ENCODE measurements at regions not wholly inside any gene's neighbourhood (a gene's known extent, or its start where the extent isn't known, plus 50 kb on each side); places are given as distances from the start of the nearest gene placed in this dataset.
"Not testable (repeated sequence)": the region's sequence is repeated elsewhere in the genome, so short reads cannot be mapped to it uniquely, and the experiment has no call there.

GRCh38 chr7:97298561-97298960 lies 181.1 kb downstream of the SDHAF3 start:
- intact Hi-C loops (cut with micrococcal nuclease), result no loop called here
- H3K27me3 Mint-ChIP-seq, result no peaks in the 10 kb centered on the region
- POLR2A ChIA-PET, result no interaction called here
- no peak for ATAC-seq (ENCODE audit: low read depth)
- no peak overlapping the region for H3K4me3 Mint-ChIP-seq
- CTCF ChIA-PET, result no interaction called here
- no peak overlapping the region for H3K27ac Mint-ChIP-seq
- no peaks in the 10 kb centered on the region for H3K4me1 Mint-ChIP-seq
- no peak for DNase-seq
- TF ChIP-seq CTCF (IDR thresholded peaks at IDR 0.05), result no peak
- H3K9me3 Mint-ChIP-seq, result no peaks in the 10 kb centered on the region
- H3K36me3 Mint-ChIP-seq (ENCODE audit: low read depth), result no peaks in the 10 kb centered on the region

DNA sequence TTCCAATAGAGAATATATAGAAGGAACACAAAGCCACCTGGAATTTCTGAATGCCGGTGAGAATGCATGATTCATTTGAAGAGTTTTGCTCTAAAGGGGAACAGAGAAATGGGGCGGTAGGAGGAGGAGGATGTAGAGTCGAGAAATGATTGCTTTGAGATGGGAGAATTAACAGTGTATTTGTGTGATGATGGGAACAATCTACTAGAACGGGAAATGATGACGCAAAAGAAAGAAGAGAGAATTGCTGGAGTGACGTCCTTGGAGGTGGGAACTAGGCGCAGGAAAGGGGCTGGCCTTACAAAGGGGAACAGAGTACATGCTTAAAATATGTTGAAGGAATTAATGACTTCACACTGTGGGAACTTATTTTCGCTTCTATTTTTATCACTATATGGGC lies 188.1 kb downstream of the SDHAF3 start:
- H3K4me1 Mint-ChIP-seq, result no peaks in the 10 kb centered on the region
- H3K9me3 Mint-ChIP-seq, result peaks cover 2% of the 10 kb centered on the region
- intact Hi-C loops (cut with micrococcal nuclease), result no loop called here
- no peak for ATAC-seq (ENCODE audit: low read depth)
- DNase-seq, result no peak
- H3K36me3 Mint-ChIP-seq (ENCODE audit: low read depth), result no peaks in the 10 kb centered on the region
- POLR2A ChIA-PET, result no interaction called here
- no peaks in the 10 kb centered on the region for H3K27me3 Mint-ChIP-seq
- CTCF ChIA-PET, result no interaction called here
- H3K27ac Mint-ChIP-seq, result no peak overlapping the region
- TF ChIP-seq CTCF (IDR thresholded peaks at IDR 0.05), result no peak
- H3K4me3 Mint-ChIP-seq, result no peak overlapping the region

- no peak for DNase-seq
- intact Hi-C loops (cut with micrococcal nuclease), result no loop called here
- H3K4me3 Mint-ChIP-seq, result no peak overlapping the region
- ATAC-seq (ENCODE audit: low read depth), result no peak
- no peaks in the 10 kb centered on the region for H3K27me3 Mint-ChIP-seq
- peaks cover 2% of the 10 kb centered on the region for H3K9me3 Mint-ChIP-seq
- ChIA-PET POLR2A (no interaction called here), CTCF (no interaction called here)
- no peaks in the 10 kb centered on the region for H3K4me1 Mint-ChIP-seq
- H3K27ac Mint-ChIP-seq, result no peak overlapping the region
- TF ChIP-seq CTCF (IDR thresholded peaks at IDR 0.05), result no peak
- no peaks in the 10 kb centered on the region for H3K36me3 Mint-ChIP-seq (ENCODE audit: low read depth)
These were observed 190.1 kb downstream of the SDHAF3 start for GRCh38 chr7:97307521-97308108.

- Mint-ChIP-seq H3K9me3 (peaks cover 2% of the 10 kb centered on the region), H3K4me3 (no peak overlapping the region), H3K27ac (no peak overlapping the region), H3K4me1 (no peaks in the 10 kb centered on the region), H3K36me3 (ENCODE audit: low read depth) (no peaks in the 10 kb centered on the region), H3K27me3 (no peaks in the 10 kb centered on the region)
- CTCF ChIA-PET, result no interaction called here
- no peak for TF ChIP-seq CTCF (IDR thresholded peaks at IDR 0.05)
- POLR2A ChIA-PET, result no interaction called here
- no peak for DNase-seq
- intact Hi-C loops (cut with micrococcal nuclease), result no loop called here
- no peak for ATAC-seq (ENCODE audit: low read depth)
These were observed 196.4 kb downstream of the SDHAF3 start for GRCh38 chr7:97313900-97314299.

DNA sequence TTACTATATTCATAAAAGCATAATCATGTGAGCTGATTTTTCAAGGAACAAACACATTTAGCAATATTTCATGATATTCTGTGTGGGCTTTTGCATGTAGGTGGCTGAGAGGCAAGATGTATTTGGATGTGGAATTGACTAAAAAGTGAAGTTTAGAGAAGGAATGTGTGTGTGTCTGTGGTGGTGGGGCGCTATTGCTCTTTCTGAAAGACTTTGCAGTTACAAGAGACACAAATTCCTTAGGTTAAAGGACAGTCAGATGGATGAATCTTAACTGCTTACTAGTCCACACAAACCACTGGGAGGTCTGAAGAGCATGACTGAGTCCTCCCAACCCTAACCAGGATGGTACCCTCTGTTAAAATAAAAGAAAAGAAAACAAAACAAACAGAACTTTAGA lies 200.1 kb downstream of the SDHAF3 start:
- Mint-ChIP-seq H3K27me3 (no peaks in the 10 kb centered on the region), H3K4me3 (no peak overlapping the region), H3K27ac (no peak overlapping the region), H3K9me3 (no peaks in the 10 kb centered on the region), H3K36me3 (ENCODE audit: low read depth) (no peaks in the 10 kb centered on the region), H3K4me1 (no peaks in the 10 kb centered on the region)
- DNase-seq, result no peak
- POLR2A ChIA-PET, result no interaction called here
- TF ChIP-seq CTCF (IDR thresholded peaks at IDR 0.05), result no peak
- no peak for ATAC-seq (ENCODE audit: low read depth)
- intact Hi-C loops (cut with micrococcal nuclease), result no loop called here
- CTCF ChIA-PET, result no interaction called here

- intact Hi-C loops (cut with micrococcal nuclease); H3K36me3 Mint-ChIP-seq (ENCODE audit: low read depth); CTCF ChIA-PET; H3K27me3 Mint-ChIP-seq; H3K4me1 Mint-ChIP-seq; POLR2A ChIA-PET; H3K9me3 Mint-ChIP-seq; DNase-seq; ATAC-seq (ENCODE audit: low read depth); H3K27ac Mint-ChIP-seq; H3K4me3 Mint-ChIP-seq: not testable (repeated sequence)
These were observed 212.4 kb downstream of the SDHAF3 start for GRCh38 chr7:97329871-97330270.

Data from activated B cell treated with CpG ODN at 0.5 μM for 24 hours (primary cell).